KOPT-K1 (cell line): ENCODE measurements at regions not wholly inside any gene's neighbourhood (a gene's known extent, or its start where the extent isn't known, plus 50 kb on each side); places are given as distances from the start of the nearest gene placed in this dataset.
A peak's percentile ranks its signal among the peaks of the same experiment; 100 is the strongest.

Source experiments
- H3K27ac ChIP-seq: fragments of 200-600 bp; sonication (generic); 2 replicates; pipeline ENCODE4 v1.5.1; 2016; ENCODE audit warnings: antibody characterized with exemption, mild to moderate bottlenecking, low read depth, low read length; ENCODE audit not compliant: poor library complexity, severe bottlenecking
- H3K36me3 ChIP-seq: fragments of 200-600 bp; sonication (generic); 2 replicates; pipeline ENCODE4 v1.5.1; 2017; ENCODE audit warnings: antibody characterized with exemption, mild to moderate bottlenecking, low read length, moderate library complexity; ENCODE audit not compliant: insufficient read depth
- H3K9me3 ChIP-seq: fragments of 200-600 bp; sonication (generic); 2 replicates; pipeline ENCODE4 v1.5.1; 2017; ENCODE audit warnings: antibody characterized with exemption, low read length, mild to moderate bottlenecking; ENCODE audit not compliant: insufficient read depth, poor library complexity, severe bottlenecking

DNA sequence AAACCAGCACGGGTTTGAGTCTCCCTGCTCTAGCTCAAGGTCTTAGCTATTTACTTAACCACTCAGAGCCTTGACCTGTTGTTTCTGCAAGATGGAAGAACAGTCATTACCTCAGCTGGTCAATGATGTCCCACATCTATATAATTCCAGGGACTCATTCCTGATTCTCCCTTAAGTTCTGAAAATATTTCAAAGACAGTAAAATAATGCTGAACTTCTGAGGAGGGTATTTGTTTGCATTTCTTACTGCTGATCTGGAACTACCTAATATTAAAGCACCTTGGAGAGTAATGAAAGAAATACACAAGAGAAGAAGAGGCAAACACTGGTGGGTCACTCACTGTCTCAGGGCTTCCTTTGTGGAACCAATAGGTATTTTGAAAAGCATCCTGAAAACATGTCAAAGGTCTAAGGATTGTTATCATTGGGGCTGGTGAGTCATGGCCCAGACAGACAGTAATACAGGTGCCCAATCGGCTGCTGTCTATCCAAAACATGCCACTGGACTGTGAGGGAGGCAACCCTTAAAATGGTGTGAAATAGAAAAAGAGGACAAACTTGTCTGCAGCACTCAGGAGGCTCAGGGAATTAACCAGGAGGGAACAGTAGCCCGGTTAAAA lies 88.7 kb upstream of the EGLN3 start:
- no peak overlapping the region for H3K27ac ChIP-seq
- no peaks in the 10 kb centered on the region for H3K36me3 ChIP-seq

DNA sequence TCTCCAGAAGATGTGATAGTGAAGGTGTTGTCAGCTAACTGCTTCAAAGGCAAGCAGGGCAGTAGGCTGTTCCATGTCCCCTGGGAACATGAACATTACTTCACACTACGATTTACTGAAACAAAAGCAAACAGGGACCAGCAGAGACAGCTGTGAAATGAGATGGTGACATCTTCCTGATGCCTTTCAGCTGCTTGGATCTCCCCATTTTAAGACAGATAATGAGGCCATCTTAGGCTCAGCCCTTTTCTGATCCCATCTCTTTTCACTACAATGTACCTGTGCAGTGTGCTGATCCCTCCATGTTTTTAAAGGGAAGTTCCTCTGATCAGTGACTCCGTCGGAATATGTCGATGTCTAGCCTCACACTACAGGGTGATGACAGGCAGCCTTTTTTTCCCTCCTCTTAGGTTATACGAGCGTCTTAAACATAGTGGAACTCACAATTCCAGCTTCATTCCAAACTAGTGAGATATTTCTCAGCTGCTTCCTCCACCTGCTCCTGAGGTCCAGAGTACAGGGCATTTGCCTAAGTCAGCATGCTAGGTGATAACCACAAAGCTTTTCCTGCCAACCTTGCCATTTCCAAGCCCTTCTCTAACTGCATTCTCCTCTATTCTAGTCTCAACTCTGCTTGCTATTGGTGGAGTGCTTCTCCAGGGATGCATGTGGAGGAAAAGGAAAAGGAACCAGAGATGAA lies 87.6 kb upstream of the EGLN3 start:
- H3K9me3 ChIP-seq: no peaks in the 10 kb centered on the region
- H3K36me3 ChIP-seq: no peaks in the 10 kb centered on the region
- H3K27ac ChIP-seq: no peak overlapping the region

More for the DNA sequence above, 88.7 kb upstream of the EGLN3 start:
- no peaks in the 10 kb centered on the region for H3K9me3 ChIP-seq

DNA sequence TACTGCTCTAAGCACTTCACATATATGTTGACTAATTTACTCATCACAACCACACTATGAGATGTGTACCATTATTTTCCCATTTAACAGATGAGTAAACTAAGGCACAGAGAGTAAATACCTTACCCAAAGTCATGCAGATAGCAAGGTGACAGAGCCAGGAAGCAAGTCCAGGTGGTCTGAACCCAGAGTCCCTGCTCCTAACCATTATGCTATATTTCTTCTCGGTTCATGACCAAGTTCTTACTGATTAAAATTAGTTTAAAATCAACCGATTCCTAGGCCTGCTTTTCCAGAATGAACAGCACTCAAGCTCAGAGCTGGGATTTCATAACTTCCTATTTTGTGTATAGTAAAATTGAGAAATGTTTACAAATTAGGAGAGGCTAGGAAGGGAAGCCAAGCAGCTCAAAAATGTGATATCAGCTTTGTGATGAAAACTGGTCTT lies 85.5 kb upstream of the EGLN3 start:
- no peak overlapping the region for H3K27ac ChIP-seq
- no peaks in the 10 kb centered on the region for H3K9me3 ChIP-seq

GRCh38 chr14:34035934-34036250 lies 85.0 kb upstream of the EGLN3 start:
- Histone ChIP-seq H3K9me3 (no peaks in the 10 kb centered on the region), H3K36me3 (no peaks in the 10 kb centered on the region), H3K27ac (no peak overlapping the region)

More for the DNA sequence above, 85.5 kb upstream of the EGLN3 start:
- H3K36me3 ChIP-seq: no peaks in the 10 kb centered on the region

- H3K27ac ChIP-seq: no peak overlapping the region
- H3K9me3 ChIP-seq: no peaks in the 10 kb centered on the region
- H3K36me3 ChIP-seq: no peaks in the 10 kb centered on the region
Measured at GRCh38 chr14:34035177-34035933, 84.5 kb upstream of the EGLN3 start.

DNA sequence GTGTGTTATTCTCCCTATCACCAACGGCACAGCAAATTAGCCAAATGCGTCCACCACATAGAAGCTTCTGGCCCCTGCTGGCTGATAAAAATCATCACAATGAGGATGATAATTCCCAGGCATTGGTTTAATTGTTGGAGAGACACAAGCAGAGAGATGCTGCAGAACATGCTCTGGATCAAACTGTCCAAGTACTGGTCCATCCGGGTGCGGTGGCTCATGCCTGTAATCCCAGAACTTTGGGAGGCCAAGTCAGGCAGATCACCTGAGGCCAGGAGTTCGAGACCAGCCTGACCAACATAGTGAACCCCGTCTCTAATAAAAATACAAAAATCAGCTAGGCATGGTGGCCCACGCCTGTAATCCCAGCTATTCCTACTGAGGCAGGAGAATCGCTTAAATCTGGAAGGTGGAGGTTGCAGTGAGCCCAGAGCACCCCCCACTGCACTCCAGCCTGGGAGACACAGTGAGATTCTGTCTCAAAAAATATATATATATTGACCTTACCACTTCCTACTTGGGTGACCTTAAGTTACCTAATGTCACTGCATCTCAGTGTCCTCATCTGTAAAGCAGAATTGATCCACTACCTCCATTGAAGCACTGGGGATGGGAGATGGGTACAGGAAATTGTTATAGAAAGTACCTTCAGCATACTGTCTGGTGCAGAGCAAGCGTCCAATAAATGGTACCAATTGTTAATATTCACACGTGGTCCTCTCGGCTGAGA lies 83.7 kb upstream of the EGLN3 start:
- no peak overlapping the region for H3K27ac ChIP-seq
- no peaks in the 10 kb centered on the region for H3K9me3 ChIP-seq
- H3K36me3 ChIP-seq: no peaks in the 10 kb centered on the region

DNA sequence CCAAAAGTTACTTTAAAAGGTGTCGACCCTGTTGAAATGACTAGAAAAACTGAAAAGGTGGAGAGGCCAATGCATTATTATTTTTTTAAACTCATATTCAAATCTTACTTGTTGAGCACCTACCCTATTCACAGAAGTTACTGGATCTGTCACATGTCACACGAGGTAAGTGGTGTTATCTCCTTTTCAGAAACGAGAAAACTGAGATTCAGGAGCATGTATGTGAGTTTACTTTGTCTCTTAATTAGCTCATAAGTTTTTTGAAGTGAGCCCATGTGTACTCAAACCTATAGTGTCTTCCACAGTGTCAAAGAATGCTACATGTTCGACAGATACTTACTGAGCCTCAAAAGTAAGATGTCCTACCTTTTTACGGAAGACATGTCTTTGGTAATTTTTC lies 81.8 kb upstream of the EGLN3 start:
- Histone ChIP-seq H3K27ac (peak overlapping the region; percentile 18), H3K9me3 (no peaks in the 10 kb centered on the region), H3K36me3 (no peaks in the 10 kb centered on the region)

GRCh38 chr14:34030864-34031263 lies 80.0 kb upstream of the EGLN3 start:
- Histone ChIP-seq H3K27ac (no peak overlapping the region), H3K9me3 (no peaks in the 10 kb centered on the region), H3K36me3 (no peaks in the 10 kb centered on the region)

GRCh38 chr14:34029921-34030334 lies 79.1 kb upstream of the EGLN3 start:
- Histone ChIP-seq H3K9me3 (no peaks in the 10 kb centered on the region), H3K27ac (no peak overlapping the region)

GRCh38 chr14:34027990-34028495 lies 77.2 kb upstream of the EGLN3 start:
- no peaks in the 10 kb centered on the region for H3K9me3 ChIP-seq
- H3K27ac ChIP-seq: no peak overlapping the region
- no peaks in the 10 kb centered on the region for H3K36me3 ChIP-seq

More at GRCh38 chr14:34029921-34030334, 79.1 kb upstream of the EGLN3 start:
- H3K36me3 ChIP-seq: no peaks in the 10 kb centered on the region

GRCh38 chr14:34027130-34027989 lies 76.5 kb upstream of the EGLN3 start:
- H3K27ac ChIP-seq: no peak overlapping the region
- H3K36me3 ChIP-seq: no peaks in the 10 kb centered on the region
- H3K9me3 ChIP-seq: no peaks in the 10 kb centered on the region

- Histone ChIP-seq H3K27ac (no peak overlapping the region), H3K36me3 (no peaks in the 10 kb centered on the region)
Measured at GRCh38 chr14:34025325-34026017, 74.6 kb upstream of the EGLN3 start.

DNA sequence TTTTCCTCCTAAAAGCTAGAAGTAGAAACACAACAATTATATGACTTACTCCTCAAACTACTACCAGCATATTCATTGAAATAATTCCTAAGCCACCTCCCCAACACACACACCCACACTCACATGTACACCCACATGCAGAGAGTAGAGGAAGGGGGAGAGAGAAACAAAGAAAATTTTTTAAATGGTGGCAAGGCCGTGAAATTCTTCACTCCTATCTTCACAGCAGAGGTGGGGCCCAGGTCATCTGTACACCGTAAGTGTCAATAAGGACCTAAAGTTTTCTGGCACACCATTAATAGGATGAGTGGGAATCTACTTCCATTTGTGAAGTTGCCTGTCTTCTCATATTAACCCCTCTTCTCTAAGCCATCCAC lies 73.9 kb upstream of the EGLN3 start:
- no peaks in the 10 kb centered on the region for H3K9me3 ChIP-seq
- no peaks in the 10 kb centered on the region for H3K36me3 ChIP-seq
- no peak overlapping the region for H3K27ac ChIP-seq

More at GRCh38 chr14:34025325-34026017, 74.6 kb upstream of the EGLN3 start:
- no peaks in the 10 kb centered on the region for H3K9me3 ChIP-seq
